Breast epithelium (tissue), 3 donors: ENCODE measurements at regions not wholly inside any gene's neighbourhood (a gene's known extent, or its start where the extent isn't known, plus 50 kb on each side); places are given as distances from the start of the nearest gene placed in this dataset.
A peak's percentile ranks its signal among the peaks of the same experiment; 100 is the strongest.

Experiments
- POLR2AphosphoS5 ChIP-seq, 3 donors: sonication (generic); formaldehyde crosslinking; IDR thresholded peaks; one replicate each; pipeline ENCODE4 v1.6.1; 2017; ENCODE audit warnings: antibody characterized with exemption in 3 of 3
- TF ChIP-seq, protein P1 (sequence below), 3 donors: fragments of 450-650 bp; IDR thresholded peaks; one replicate each; pipeline ENCODE4 v1.5.1; 2016 to 2017; ENCODE audit warnings: antibody characterized with exemption in 3 of 3, mild to moderate bottlenecking in 3 of 3, moderate library complexity in 3 of 3

DNA sequence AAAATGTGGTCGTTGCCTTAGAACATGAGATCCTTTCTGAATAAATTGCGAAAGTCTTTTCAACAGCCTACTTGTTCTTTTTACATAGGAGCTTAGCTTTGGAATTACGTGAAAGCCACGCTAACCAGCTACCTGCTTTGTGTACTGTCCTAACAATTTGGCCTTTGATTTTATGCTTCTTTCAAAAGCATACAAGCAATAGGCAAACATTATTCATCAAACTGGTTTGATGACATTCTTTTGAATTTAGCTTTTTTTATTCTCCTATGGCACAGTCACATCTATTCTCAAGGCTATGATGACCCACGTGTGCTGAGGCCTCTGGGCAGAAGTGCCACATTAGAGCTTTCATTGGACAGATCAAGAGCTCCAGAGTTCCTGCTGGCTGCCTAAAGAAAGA lies 178.0 kb upstream of the DPT start:
- TF ChIP-seq, protein P1, sequence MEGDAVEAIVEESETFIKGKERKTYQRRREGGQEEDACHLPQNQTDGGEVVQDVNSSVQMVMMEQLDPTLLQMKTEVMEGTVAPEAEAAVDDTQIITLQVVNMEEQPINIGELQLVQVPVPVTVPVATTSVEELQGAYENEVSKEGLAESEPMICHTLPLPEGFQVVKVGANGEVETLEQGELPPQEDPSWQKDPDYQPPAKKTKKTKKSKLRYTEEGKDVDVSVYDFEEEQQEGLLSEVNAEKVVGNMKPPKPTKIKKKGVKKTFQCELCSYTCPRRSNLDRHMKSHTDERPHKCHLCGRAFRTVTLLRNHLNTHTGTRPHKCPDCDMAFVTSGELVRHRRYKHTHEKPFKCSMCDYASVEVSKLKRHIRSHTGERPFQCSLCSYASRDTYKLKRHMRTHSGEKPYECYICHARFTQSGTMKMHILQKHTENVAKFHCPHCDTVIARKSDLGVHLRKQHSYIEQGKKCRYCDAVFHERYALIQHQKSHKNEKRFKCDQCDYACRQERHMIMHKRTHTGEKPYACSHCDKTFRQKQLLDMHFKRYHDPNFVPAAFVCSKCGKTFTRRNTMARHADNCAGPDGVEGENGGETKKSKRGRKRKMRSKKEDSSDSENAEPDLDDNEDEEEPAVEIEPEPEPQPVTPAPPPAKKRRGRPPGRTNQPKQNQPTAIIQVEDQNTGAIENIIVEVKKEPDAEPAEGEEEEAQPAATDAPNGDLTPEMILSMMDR (IDR thresholded peaks at IDR 0.05) = no peak
- TF ChIP-seq POLR2AphosphoS5 (IDR thresholded peaks at IDR 0.05) = peak in 1 of 3 donors; percentile 56
